Right hindlimb (tissue), 1 donor: ENCODE measurements at regions not wholly inside any gene's neighbourhood (a gene's known extent, or its start where the extent isn't known, plus 50 kb on each side); places are given as distances from the start of the nearest gene placed in this dataset.

Experiments used
- DNase-seq: peaks from one replicate; pipeline ENCODE4 v3.0.0-alpha.2; 2018

- no peak for DNase-seq
Observed at GRCh38 chr3:31404871-31405270, 127.9 kb upstream of the STT3B start.

GRCh38 chr3:31405515-31405914 lies 127.2 kb upstream of the STT3B start:
- DNase-seq, result no peak

GRCh38 chr3:31406896-31407295 lies 125.8 kb upstream of the STT3B start:
- DNase-seq, result peak; percentile 27

GRCh38 chr3:31407665-31408064 lies 125.1 kb upstream of the STT3B start:
- no peak for DNase-seq

GRCh38 chr3:31408720-31409119 lies 124.0 kb upstream of the STT3B start:
- no peak for DNase-seq

- DNase-seq, result no peak
Observed at GRCh38 chr3:31409389-31409788, 123.3 kb upstream of the STT3B start.

GRCh38 chr3:31409866-31410265 lies 122.9 kb upstream of the STT3B start:
- DNase-seq, result no peak

GRCh38 chr3:31410411-31410810 lies 122.3 kb upstream of the STT3B start:
- DNase-seq, result no peak

- DNase-seq, result no peak
Observed at GRCh38 chr3:31412832-31413231, 119.9 kb upstream of the STT3B start.

GRCh38 chr3:31413515-31413914 lies 119.2 kb upstream of the STT3B start:
- no peak for DNase-seq

- DNase-seq, result no peak
Observed at GRCh38 chr3:31416980-31417379, 115.7 kb upstream of the STT3B start.

GRCh38 chr3:31417486-31417885 lies 115.2 kb upstream of the STT3B start:
- no peak for DNase-seq

GRCh38 chr3:31420311-31420710 lies 112.4 kb upstream of the STT3B start:
- DNase-seq, result no peak

GRCh38 chr3:31421314-31422048 lies 111.2 kb upstream of the STT3B start:
- no peak for DNase-seq

GRCh38 chr3:31422237-31422636 lies 110.5 kb upstream of the STT3B start:
- DNase-seq, result no peak

- no peak for DNase-seq
Observed at GRCh38 chr3:31423482-31423881, 109.2 kb upstream of the STT3B start.

- DNase-seq, result no peak
Observed at GRCh38 chr3:31425401-31425800, 107.3 kb upstream of the STT3B start.

GRCh38 chr3:31427623-31428022 lies 105.1 kb upstream of the STT3B start:
- no peak for DNase-seq

GRCh38 chr3:31431321-31431720 lies 101.4 kb upstream of the STT3B start:
- DNase-seq, result no peak

- no peak for DNase-seq
Observed at GRCh38 chr3:31432897-31433678, 99.6 kb upstream of the STT3B start.

GRCh38 chr3:31433679-31433992 lies 99.1 kb upstream of the STT3B start:
- DNase-seq, result no peak

GRCh38 chr3:31434819-31435218 lies 97.9 kb upstream of the STT3B start:
- DNase-seq, result no peak

- DNase-seq, result no peak
Observed at GRCh38 chr3:31436830-31437229, 95.9 kb upstream of the STT3B start.

GRCh38 chr3:31438742-31439141 lies 94.0 kb upstream of the STT3B start:
- no peak for DNase-seq
